ENCODE measurements at regions not wholly inside any gene's neighbourhood (a gene's known extent, or its start where the extent isn't known, plus 50 kb on each side); places are given as distances from the start of the nearest gene placed in this dataset.

- H3K4me2 ChIP-seq, result no peak overlapping the region
- no peak overlapping the region for H3K9ac ChIP-seq
- H4K20me1 ChIP-seq (ENCODE audit: insufficient read depth), result no peaks in the 10 kb centered on the region
- TF ChIP-seq CTCF (conservative IDR thresholded peaks at IDR 0.05; ENCODE audit: low read depth, low read length), result no peak
- H3K27me3 ChIP-seq (ENCODE audit: insufficient read depth, low read depth), result no peaks in the 10 kb centered on the region
- no peaks in the 10 kb centered on the region for H3K4me1 ChIP-seq (ENCODE audit: low read depth, poor library complexity, severe bottlenecking)
- no peaks in the 10 kb centered on the region for H3K36me3 ChIP-seq (ENCODE audit: insufficient read depth)
- H3K4me3 ChIP-seq (IDR thresholded peaks at IDR 0.05; ENCODE audit: insufficient read depth, low read depth, low read length), result no peak overlapping the region
- no peaks in the 10 kb centered on the region for H3K79me2 ChIP-seq (ENCODE audit: insufficient read depth, low read depth)
- H3K27ac ChIP-seq, result no peak overlapping the region
- no peak overlapping the region for H2AFZ ChIP-seq (ENCODE audit: low read depth)
Measured at GRCh38 chr16:13607289-13607688, 312.7 kb upstream of the ERCC4 start.

- no peaks in the 10 kb centered on the region for H3K36me3 ChIP-seq (ENCODE audit: insufficient read depth)
- H3K4me1 ChIP-seq (ENCODE audit: low read depth, poor library complexity, severe bottlenecking), result no peaks in the 10 kb centered on the region
- H4K20me1 ChIP-seq (ENCODE audit: insufficient read depth), result no peaks in the 10 kb centered on the region
- H3K27me3 ChIP-seq (ENCODE audit: insufficient read depth, low read depth), result no peaks in the 10 kb centered on the region
- no peak overlapping the region for H3K4me3 ChIP-seq (IDR thresholded peaks at IDR 0.05; ENCODE audit: insufficient read depth, low read depth, low read length)
- H3K79me2 ChIP-seq (ENCODE audit: insufficient read depth, low read depth), result no peaks in the 10 kb centered on the region
- H3K4me2 ChIP-seq, result no peak overlapping the region
- no peak for TF ChIP-seq CTCF (conservative IDR thresholded peaks at IDR 0.05; ENCODE audit: low read depth, low read length)
- H3K9ac ChIP-seq, result no peak overlapping the region
- H2AFZ ChIP-seq (ENCODE audit: low read depth), result no peak overlapping the region
- no peak overlapping the region for H3K27ac ChIP-seq
Measured at GRCh38 chr16:13611596-13611995, 308.4 kb upstream of the ERCC4 start.

GRCh38 chr16:13612623-13613022 lies 307.3 kb upstream of the ERCC4 start:
- no peaks in the 10 kb centered on the region for H4K20me1 ChIP-seq (ENCODE audit: insufficient read depth)
- H3K4me1 ChIP-seq (ENCODE audit: low read depth, poor library complexity, severe bottlenecking), result no peaks in the 10 kb centered on the region
- no peak for TF ChIP-seq CTCF (conservative IDR thresholded peaks at IDR 0.05; ENCODE audit: low read depth, low read length)
- H3K27ac ChIP-seq, result no peak overlapping the region
- no peak overlapping the region for H3K4me2 ChIP-seq
- no peaks in the 10 kb centered on the region for H3K36me3 ChIP-seq (ENCODE audit: insufficient read depth)
- H3K4me3 ChIP-seq (IDR thresholded peaks at IDR 0.05; ENCODE audit: insufficient read depth, low read depth, low read length), result no peak overlapping the region
- H3K27me3 ChIP-seq (ENCODE audit: insufficient read depth, low read depth), result no peaks in the 10 kb centered on the region
- no peaks in the 10 kb centered on the region for H3K79me2 ChIP-seq (ENCODE audit: insufficient read depth, low read depth)
- no peak overlapping the region for H2AFZ ChIP-seq (ENCODE audit: low read depth)
- H3K9ac ChIP-seq, result no peak overlapping the region

GRCh38 chr16:13613165-13613564 lies 306.8 kb upstream of the ERCC4 start:
- Histone ChIP-seq H4K20me1 (ENCODE audit: insufficient read depth) (no peaks in the 10 kb centered on the region), H3K4me1 (ENCODE audit: low read depth, poor library complexity, severe bottlenecking) (no peaks in the 10 kb centered on the region), H3K4me2 (no peak overlapping the region), H2AFZ (ENCODE audit: low read depth) (no peak overlapping the region), H3K9ac (no peak overlapping the region), H3K79me2 (ENCODE audit: insufficient read depth, low read depth) (no peaks in the 10 kb centered on the region), H3K27me3 (ENCODE audit: insufficient read depth, low read depth) (no peaks in the 10 kb centered on the region), H3K27ac (no peak overlapping the region), H3K36me3 (ENCODE audit: insufficient read depth) (no peaks in the 10 kb centered on the region), H3K4me3 (IDR thresholded peaks at IDR 0.05; ENCODE audit: insufficient read depth, low read depth, low read length) (no peak overlapping the region)
- no peak for TF ChIP-seq CTCF (conservative IDR thresholded peaks at IDR 0.05; ENCODE audit: low read depth, low read length)

- H3K27ac ChIP-seq, result no peak overlapping the region
- no peaks in the 10 kb centered on the region for H3K36me3 ChIP-seq (ENCODE audit: insufficient read depth)
- no peaks in the 10 kb centered on the region for H3K27me3 ChIP-seq (ENCODE audit: insufficient read depth, low read depth)
- no peak overlapping the region for H3K4me3 ChIP-seq (IDR thresholded peaks at IDR 0.05; ENCODE audit: insufficient read depth, low read depth, low read length)
- no peaks in the 10 kb centered on the region for H3K79me2 ChIP-seq (ENCODE audit: insufficient read depth, low read depth)
- H3K4me2 ChIP-seq, result no peak overlapping the region
- no peaks in the 10 kb centered on the region for H3K4me1 ChIP-seq (ENCODE audit: low read depth, poor library complexity, severe bottlenecking)
- TF ChIP-seq CTCF (conservative IDR thresholded peaks at IDR 0.05; ENCODE audit: low read depth, low read length), result no peak
- H3K9ac ChIP-seq, result no peak overlapping the region
- H4K20me1 ChIP-seq (ENCODE audit: insufficient read depth), result no peaks in the 10 kb centered on the region
- H2AFZ ChIP-seq (ENCODE audit: low read depth), result no peak overlapping the region
Measured at GRCh38 chr16:13621639-13622038, 298.3 kb upstream of the ERCC4 start.

Measured in KMS-11 (cell line).